NT2/D1 (cell line): ENCODE measurements at regions not wholly inside any gene's neighbourhood (a gene's known extent, or its start where the extent isn't known, plus 50 kb on each side); places are given as distances from the start of the nearest gene placed in this dataset.

Source experiments
- SUZ12 ChIP-seq: IDR thresholded peaks from 2 replicates; pipeline ENCODE4 v1.6.1; 2011; ENCODE audit not compliant: insufficient read length, insufficient read depth; ENCODE audit errors: extremely low read depth
- YY1 ChIP-seq: IDR thresholded peaks from 2 replicates; pipeline ENCODE4 v1.6.1; 2011; ENCODE audit not compliant: insufficient read length, insufficient read depth
- ZNF274 ChIP-seq: IDR thresholded peaks from 2 replicates; pipeline ENCODE4 v1.6.1; 2011; ENCODE audit warnings: mild to moderate bottlenecking, low read depth, low read length

DNA sequence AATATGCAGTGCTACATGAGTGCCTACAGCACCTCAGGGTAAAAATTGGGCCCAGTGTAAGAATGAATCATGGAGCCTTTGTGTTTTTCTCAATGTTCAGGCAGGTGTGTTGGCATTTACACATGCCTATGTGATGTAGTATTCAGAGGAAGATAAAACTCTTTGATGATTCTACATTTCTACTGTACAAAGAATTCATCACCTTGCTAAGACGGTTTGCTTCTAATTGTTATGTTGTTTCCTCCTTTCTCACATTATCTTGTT lies 867.3 kb downstream of the TTLL7 start:
- TF ChIP-seq YY1 (no peak), ZNF274 (no peak), SUZ12 (no peak)
